ENCODE measurements at regions not wholly inside any gene's neighbourhood (a gene's known extent, or its start where the extent isn't known, plus 50 kb on each side); places are given as distances from the start of the nearest gene placed in this dataset.

- Histone ChIP-seq H3K27me3 (ENCODE audit: control insufficient read depth in 2 of 2, insufficient read depth in 2 of 2, low read length in 2 of 2) (no peaks in the 10 kb centered on the region), H3K4me2 (ENCODE audit: insufficient read depth, low read length) (no peak overlapping the region), H2AFZ (ENCODE audit: low read depth, low read length) (no peak overlapping the region), H3K9me1 (replicated peaks; ENCODE audit: control insufficient read depth, extremely low read depth, insufficient read depth, low read length) (no peaks in the 10 kb centered on the region), H3K4me3 (replicated peaks in 1 of 3; ENCODE audit: insufficient read depth in 1 of 3, low read depth in 1 of 3, low read length in 3 of 3) (no peak overlapping the region), H4K20me1 (replicated peaks; ENCODE audit: control insufficient read depth, extremely low read depth, insufficient read depth, low read length) (no peaks in the 10 kb centered on the region), H3K27ac (ENCODE audit: insufficient read depth, low read depth, low read length) (no peak overlapping the region), H3K36me3 (ENCODE audit: control insufficient read depth in 2 of 2, extremely low read depth in 1 of 2, insufficient read depth in 2 of 2, low read length in 2 of 2) (no peaks in the 10 kb centered on the region), H3K9ac (replicated peaks; ENCODE audit: extremely low read depth, insufficient read depth, low read length) (no peak overlapping the region), H3K4me1 (ENCODE audit: control insufficient read depth, extremely low read depth, insufficient read depth, low read length) (peaks cover 29% of the 10 kb centered on the region), H3K79me2 (ENCODE audit: control insufficient read depth, insufficient read depth, low read length) (no peaks in the 10 kb centered on the region), H3K9me3 (replicated peaks; ENCODE audit: control insufficient read depth, insufficient read depth, low read length) (no peaks in the 10 kb centered on the region)
- no peak for DNase-seq (ENCODE audit: low read depth, low spot score)
- intact Hi-C loops (cut with micrococcal nuclease) (no loop called here), dilution Hi-C loops (cut with MboI; ENCODE audit: extremely low pct_ligation_motif_present, low sequenced_read_pairs) (no loop called here)
- TF ChIP-seq POLR2A (IDR thresholded peaks at IDR 0.05; ENCODE audit: low read depth, low read length) (no peak), POLR2AphosphoS5 (IDR thresholded peaks at IDR 0.05; ENCODE audit: insufficient read depth, low read depth, low read length) (no peak), JUN (IDR thresholded peaks at IDR 0.05; ENCODE audit: borderline replicate concordance, insufficient read depth, insufficient read length, low read depth) (no peak), MAX (IDR thresholded peaks at IDR 0.05; ENCODE audit: insufficient read depth, insufficient read length) (no peak), FOS (IDR thresholded peaks at IDR 0.05; ENCODE audit: borderline replicate concordance, insufficient read depth, low read length) (no peak), EZH2 (IDR thresholded peaks at IDR 0.05; ENCODE audit: borderline replicate concordance, low read depth, low read length, severe bottlenecking) (no peak), GATA2 (IDR thresholded peaks at IDR 0.05; ENCODE audit: insufficient read depth, insufficient read length, low read depth, low read length) (no peak), MYC (IDR thresholded peaks at IDR 0.05; ENCODE audit: low read depth, low read length) (no peak)
- no TSS peak for BruUV-seq (replicated peaks)
- CTCF ChIA-PET: interaction anchor here (1.1 to 1.6 kb wide), 3 partner anchors 12 to 71 kb away, joined by 3 to 6 read pairs (median 5); no protein-coding TSS in a partner anchor
- FAIRE-seq: no peak
- POLR2A ChIA-PET: no interaction called here
Observed at GRCh38 chr1:232556351-232556750, 73.6 kb downstream of the SIPA1L2 start.

Measured in endothelial cell of umbilical vein (primary cell).